OCI-LY1 (cell line): ENCODE measurements at regions not wholly inside any gene's neighbourhood (a gene's known extent, or its start where the extent isn't known, plus 50 kb on each side); places are given as distances from the start of the nearest gene placed in this dataset.

Experiments used
- CTCF ChIP-seq: fragments of 200-600 bp; sonication (generic), shearing (Covaris generic); IDR thresholded peaks from 2 replicates; pipeline ENCODE4 v1.5.1; 2017; ENCODE audit warnings: mild to moderate bottlenecking, antibody characterized with exemption, low read length, moderate library complexity, mixed read lengths
- EZH2 ChIP-seq: fragments of 200-600 bp; sonication (generic), shearing (Covaris generic); IDR thresholded peaks from 2 replicates; pipeline ENCODE4 v1.8.0; 2017; ENCODE audit warnings: borderline replicate concordance, mixed run types, mild to moderate bottlenecking, antibody characterized with exemption, low read length, moderate library complexity, mixed read lengths

- TF ChIP-seq CTCF (no peak), EZH2 (no peak)
Observed at GRCh38 chr12:66915306-66915904, 236.5 kb upstream of the GRIP1 start.
